Spleen (tissue), 11 donors: ENCODE measurements at regions not wholly inside any gene's neighbourhood (a gene's known extent, or its start where the extent isn't known, plus 50 kb on each side); places are given as distances from the start of the nearest gene placed in this dataset.

Experiments used
- DNase-seq: peaks from one replicate; pipeline ENCODE4 v3.0.0-alpha.2; 2020
- H3K27ac ChIP-seq, 8 donors: fragments of 200-600 bp; sonication (generic) in 7 of 8; 1 replicate in 4 of 8; 2 replicates in 4 of 8; pipeline versions ENCODE4 v1.5.0 to v1.8.0; 2016 to 2021; ENCODE audit warnings: inconsistent platforms in 4 of 8, mild to moderate bottlenecking in 4 of 8, moderate library complexity in 1 of 8
- H3K27me3 ChIP-seq, 7 donors: fragments of 200-600 bp; sonication (generic) in 6 of 7; replicated peaks in 1 of 7; 1 replicate in 4 of 7; 2 replicates in 3 of 7; pipeline versions ENCODE4 v1.5.0 to v1.8.0; 2016 to 2021; ENCODE audit warnings: inconsistent platforms in 3 of 7, mild to moderate bottlenecking in 1 of 7
- H3K36me3 ChIP-seq, 6 donors: fragments of 200-600 bp; sonication (generic) in 5 of 6; 1 replicate in 4 of 6; 2 replicates in 2 of 6; pipeline versions ENCODE4 v1.5.0 to v1.8.0; 2016 to 2021; ENCODE audit warnings: inconsistent platforms in 2 of 6
- H3K4me1 ChIP-seq, 6 donors: fragments of 200-600 bp; sonication (generic) in 5 of 6; 1 replicate in 3 of 6; 2 replicates in 3 of 6; pipeline versions ENCODE4 v1.5.0 to v1.8.0; 2016 to 2021; ENCODE audit warnings: inconsistent platforms in 3 of 6
- H3K4me3 ChIP-seq, 8 donors: fragments of 200-600 bp; sonication (generic) in 7 of 8; 1 replicate in 4 of 8; 2 replicates in 4 of 8; pipeline versions ENCODE4 v1.5.0 to v1.8.0; 2016 to 2021; ENCODE audit warnings: inconsistent platforms in 4 of 8, mild to moderate bottlenecking in 4 of 8, moderate library complexity in 2 of 8
- H3K9me3 ChIP-seq, 8 donors: fragments of 200-600 bp; sonication (generic) in 7 of 8; 1 replicate in 4 of 8; 2 replicates in 4 of 8; pipeline versions ENCODE4 v1.5.0 to v1.8.0; 2016 to 2021; ENCODE audit warnings: inconsistent platforms in 4 of 8
- POLR2A ChIP-seq, 3 donors: fragments of 450-650 bp; IDR thresholded peaks; one replicate each; pipeline ENCODE4 v1.5.1; 2017; ENCODE audit warnings: antibody characterized with exemption in 3 of 3, mild to moderate bottlenecking in 1 of 3
- POLR2AphosphoS5 ChIP-seq, 3 donors: sonication (generic); formaldehyde crosslinking; IDR thresholded peaks; one replicate each; pipeline ENCODE4 v1.5.1; 2017; ENCODE audit warnings: antibody characterized with exemption in 3 of 3
- WGBS, 5 donors: extraction: QIAGEN DNeasy Blood & Tissue Kit in 3 of 5; methylation state at CpG; one replicate each; pipeline versions ENCODE4 v1.1.5 to v1.1.7; 2013 to 2018; 5-methylcytosine and 5-hydroxymethylcytosine counted together
- intact Hi-C: fragments of 100-400 bp; cut with DNase I; formaldehyde crosslinking; loops from one replicate; pipeline ENCODE4 v1.15.0; 2023; ENCODE audit warnings: low total_unique reads
- TF ChIP-seq, protein P1 (sequence below), 11 experiments: fragments of 200-600 bp in 7 of 11; fragments of 450-650 bp in 4 of 11; sonication (generic) in 4 of 11; IDR thresholded peaks in 8 of 11; conservative IDR thresholded peaks in 3 of 11; 1 replicate in 7 of 11; 2 replicates in 4 of 11; pipeline versions ENCODE4 v1.4.0 to v1.8.0; 2016 to 2021; ENCODE audit warnings: antibody characterized with exemption in 11 of 11, inconsistent platforms in 4 of 11, mild to moderate bottlenecking in 1 of 11
- donor health status: healthy with polysubstance abuse.
- donor health status: DM: no; HTN: no; CAD: no; lungs with moderate emphysema.
- donor health status: DM: no; HTN: no; CAD: no.
- donor health status: Bipolar disorder and iron deficiency.
- donor health status: healthy.
- donor health status: DM: no; HTN: no; CAD: no.
- donor health status: DM: yes; HTN: yes; CAD: no.

DNA sequence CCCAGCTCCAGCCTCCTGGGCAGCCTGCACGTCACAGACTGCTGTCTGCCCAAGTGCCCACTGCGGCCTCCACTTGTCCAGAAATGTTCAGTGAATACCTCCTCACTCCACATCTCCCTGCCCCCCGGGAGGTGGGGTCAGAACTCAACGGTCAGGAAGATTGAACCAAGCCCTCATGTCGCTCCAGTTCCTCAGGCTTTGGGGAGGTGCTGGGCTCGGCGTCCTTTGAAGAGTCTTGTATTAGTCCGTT is 82.4 kb upstream of the LRPAP1 start:
- peak overlapping the region in 2 of 8 donors; percentile 12 to 25 for H3K27ac ChIP-seq
- H3K4me3 ChIP-seq, result no peak overlapping the region
- intact Hi-C loops, result no loop called here
- no peaks in the 10 kb centered on the region for H3K27me3 ChIP-seq
- TF ChIP-seq, protein P1, sequence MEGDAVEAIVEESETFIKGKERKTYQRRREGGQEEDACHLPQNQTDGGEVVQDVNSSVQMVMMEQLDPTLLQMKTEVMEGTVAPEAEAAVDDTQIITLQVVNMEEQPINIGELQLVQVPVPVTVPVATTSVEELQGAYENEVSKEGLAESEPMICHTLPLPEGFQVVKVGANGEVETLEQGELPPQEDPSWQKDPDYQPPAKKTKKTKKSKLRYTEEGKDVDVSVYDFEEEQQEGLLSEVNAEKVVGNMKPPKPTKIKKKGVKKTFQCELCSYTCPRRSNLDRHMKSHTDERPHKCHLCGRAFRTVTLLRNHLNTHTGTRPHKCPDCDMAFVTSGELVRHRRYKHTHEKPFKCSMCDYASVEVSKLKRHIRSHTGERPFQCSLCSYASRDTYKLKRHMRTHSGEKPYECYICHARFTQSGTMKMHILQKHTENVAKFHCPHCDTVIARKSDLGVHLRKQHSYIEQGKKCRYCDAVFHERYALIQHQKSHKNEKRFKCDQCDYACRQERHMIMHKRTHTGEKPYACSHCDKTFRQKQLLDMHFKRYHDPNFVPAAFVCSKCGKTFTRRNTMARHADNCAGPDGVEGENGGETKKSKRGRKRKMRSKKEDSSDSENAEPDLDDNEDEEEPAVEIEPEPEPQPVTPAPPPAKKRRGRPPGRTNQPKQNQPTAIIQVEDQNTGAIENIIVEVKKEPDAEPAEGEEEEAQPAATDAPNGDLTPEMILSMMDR (IDR thresholded peaks at IDR 0.05 in 8 of 11, conservative IDR thresholded peaks at IDR 0.05 in 3 of 11), result no peak
- TF ChIP-seq POLR2A (IDR thresholded peaks at IDR 0.05) (no peak), POLR2AphosphoS5 (IDR thresholded peaks at IDR 0.05) (no peak)
- H3K9me3 ChIP-seq, result no peaks in the 10 kb centered on the region
- H3K36me3 ChIP-seq, result no peaks in the 10 kb centered on the region
- DNase-seq, result no peak
- H3K4me1 ChIP-seq, result peaks cover 0 to 8% (median 0%) of the 10 kb centered on the region in 6 donors
- 76 to 90% (median 82%) methylated on average over 8 of the region's 8 CpGs for WGBS, 5 donors

DNA sequence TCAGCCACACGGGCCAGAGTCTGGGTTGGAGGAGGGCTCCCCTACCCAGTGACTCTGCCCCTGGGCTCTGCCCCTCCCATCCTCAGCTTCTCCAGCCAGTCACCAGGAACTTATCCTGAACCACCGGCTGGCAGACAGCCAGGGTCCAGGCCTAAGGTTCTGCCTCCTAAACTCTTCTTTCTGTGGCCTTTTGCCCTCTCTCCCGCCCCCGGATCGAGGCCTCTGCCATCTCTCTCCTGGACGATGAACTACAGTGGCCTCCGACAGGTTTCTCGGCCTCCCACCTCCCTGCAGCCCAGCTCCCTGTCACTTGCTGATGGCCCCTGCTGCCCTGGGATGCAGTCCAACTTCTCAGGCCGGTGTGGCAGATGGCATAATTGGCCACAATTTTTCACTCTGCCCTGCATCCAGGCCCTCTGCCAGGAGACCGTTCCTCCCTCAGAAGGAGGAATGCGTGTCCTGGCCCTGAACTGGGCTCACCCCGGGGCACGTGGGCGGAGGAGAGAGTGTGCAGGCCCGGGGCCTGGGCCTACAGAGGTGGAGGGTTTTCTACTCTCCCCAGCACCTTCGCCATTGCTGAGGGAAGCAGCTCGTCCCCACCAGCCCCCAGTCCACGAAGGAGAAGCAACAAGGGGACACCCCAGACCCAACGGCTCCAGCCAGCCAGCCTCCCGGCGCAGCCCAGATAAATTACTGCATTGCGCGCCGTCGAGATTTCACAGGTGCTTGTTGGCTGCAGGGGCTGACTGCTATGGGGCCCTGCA is 81.9 kb upstream of the LRPAP1 start:
- intact Hi-C loops, result no loop called here
- TF ChIP-seq POLR2AphosphoS5 (IDR thresholded peaks at IDR 0.05), result peak; percentile 39 to 77 (median 62)
- TF ChIP-seq, protein P1 (IDR thresholded peaks at IDR 0.05 in 8 of 11, conservative IDR thresholded peaks at IDR 0.05 in 3 of 11), result no peak
- no peak overlapping the region for H3K4me3 ChIP-seq
- peak overlapping the region in 2 of 8 donors; percentile 12 to 25 for H3K27ac ChIP-seq
- no peaks in the 10 kb centered on the region for H3K36me3 ChIP-seq
- H3K9me3 ChIP-seq, result no peaks in the 10 kb centered on the region
- 54 to 80% (median 74%) methylated on average over 19 to 25 of the region's 25 CpGs for WGBS, 5 donors
- no peaks in the 10 kb centered on the region for H3K27me3 ChIP-seq
- peak; percentile 72 for DNase-seq
- peaks cover 0 to 8% (median 0%) of the 10 kb centered on the region in 6 donors for H3K4me1 ChIP-seq

DNA sequence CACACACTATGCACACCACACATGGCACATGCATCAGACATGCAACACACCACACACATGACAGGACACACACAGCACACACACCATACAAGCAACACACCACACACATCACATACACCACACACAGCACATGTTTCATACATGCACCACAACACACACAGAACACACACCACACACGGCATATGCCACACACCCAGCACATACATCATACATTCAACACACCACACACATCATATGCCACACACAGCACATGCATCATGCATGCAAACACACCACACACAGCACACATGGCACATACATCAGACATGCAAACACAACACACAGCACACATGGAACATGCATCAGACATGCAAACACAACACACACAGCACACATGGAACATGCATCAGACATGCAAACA is 80.7 kb upstream of the LRPAP1 start:
- TF ChIP-seq POLR2A (IDR thresholded peaks at IDR 0.05) (no peak), POLR2AphosphoS5 (IDR thresholded peaks at IDR 0.05) (no peak)
- TF ChIP-seq, protein P1 (IDR thresholded peaks at IDR 0.05 in 8 of 11, conservative IDR thresholded peaks at IDR 0.05 in 3 of 11), result no peak

DNA sequence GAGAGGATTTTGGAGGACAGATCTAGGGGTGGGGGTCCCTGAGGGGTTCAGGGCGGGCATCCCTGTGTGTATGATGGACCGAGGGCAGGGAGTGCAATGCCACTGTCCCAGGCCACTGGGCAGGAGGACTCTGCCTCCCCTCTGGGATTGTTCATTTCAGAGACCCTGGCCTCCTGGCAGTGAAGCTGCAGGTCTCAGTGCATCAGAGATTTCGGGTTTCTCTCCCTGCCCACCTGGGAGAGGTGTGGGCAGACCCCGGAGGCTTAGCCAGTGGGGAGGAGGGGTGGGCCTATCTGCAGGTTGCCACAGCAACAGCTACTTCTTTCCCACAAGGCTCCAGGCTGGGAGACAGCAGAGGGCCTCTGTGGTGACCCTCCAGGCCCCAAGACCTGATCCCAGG is 80.1 kb upstream of the LRPAP1 start:
- TF ChIP-seq, protein P1 (IDR thresholded peaks at IDR 0.05 in 8 of 11, conservative IDR thresholded peaks at IDR 0.05 in 3 of 11), result no peak
- no peak for TF ChIP-seq POLR2AphosphoS5 (IDR thresholded peaks at IDR 0.05)
- no peak for TF ChIP-seq POLR2A (IDR thresholded peaks at IDR 0.05)
- WGBS, 5 donors, result 77 to 90% (median 84%) methylated on average over 3 to 4 of the region's 4 CpGs
- DNase-seq, result peak; percentile 33

More for the DNA sequence above, 80.7 kb upstream of the LRPAP1 start:
- WGBS, 5 donors, result 86 to 100% (median 97%) methylated on average over 1 of the region's 1 CpG
- peaks cover 0 to 8% (median 0%) of the 10 kb centered on the region in 6 donors for H3K4me1 ChIP-seq
- intact Hi-C loops, result no loop called here
- no peak for DNase-seq
- no peak overlapping the region for H3K4me3 ChIP-seq
- no peak overlapping the region for H3K27ac ChIP-seq
- H3K36me3 ChIP-seq, result no peaks in the 10 kb centered on the region
- H3K27me3 ChIP-seq, result no peaks in the 10 kb centered on the region
- no peaks in the 10 kb centered on the region for H3K9me3 ChIP-seq

More for the DNA sequence above, 80.1 kb upstream of the LRPAP1 start:
- intact Hi-C loops, result no loop called here
- Histone ChIP-seq H3K9me3 (no peaks in the 10 kb centered on the region), H3K4me3 (no peak overlapping the region), H3K27ac (no peak overlapping the region), H3K27me3 (no peaks in the 10 kb centered on the region), H3K4me1 (peaks cover 0 to 8% (median 0%) of the 10 kb centered on the region in 6 donors), H3K36me3 (no peaks in the 10 kb centered on the region)
